HEK293 (cell line): ENCODE measurements at regions not wholly inside any gene's neighbourhood (a gene's known extent, or its start where the extent isn't known, plus 50 kb on each side); places are given as distances from the start of the nearest gene placed in this dataset.

Source experiments
- CTCF ChIA-PET: fragments of 350-600 bp; formaldehyde crosslinking; extraction: SDS; loops from one replicate; lab custom pipeline; 2021; ENCODE audit warnings: antibody characterized with exemption; lab: Yijun Ruan, JAX
- POLR2A ChIA-PET: fragments of 300-600 bp; formaldehyde crosslinking; extraction: SDS; loops from one replicate; lab custom pipeline; 2020; ENCODE audit warnings: antibody characterized with exemption, inconsistent platforms; lab: Yijun Ruan, JAX
- H3K27ac ChIP-seq: fragments of 200-500 bp; sonication (Bioruptor generic); 2 replicates; pipeline ENCODE4 v1.5.1; 2014; ENCODE audit warnings: low read depth, low read length, control low read depth, inconsistent platforms; ENCODE audit errors: extremely low read depth
- H3K36me3 ChIP-seq, 2 experiments: fragments of 200-500 bp in 1 of 2; sonication (Bioruptor generic) in 1 of 2; 1 replicate in 1 of 2; 2 replicates in 1 of 2; pipeline ENCODE4 v1.5.1; 2014 to 2017; ENCODE audit warnings: inconsistent platforms in 2 of 2, low read length in 2 of 2; ENCODE audit not compliant: control insufficient read depth in 2 of 2, insufficient read depth in 1 of 2
- H3K4me1 ChIP-seq: fragments of 200-500 bp; sonication (Bioruptor generic); 2 replicates; pipeline ENCODE4 v1.5.1; 2014; ENCODE audit warnings: mild to moderate bottlenecking, low read length, inconsistent platforms; ENCODE audit not compliant: control insufficient read depth, insufficient read depth
- H3K4me3 ChIP-seq: 2 replicates; pipeline ENCODE4 v1.5.1; 2011; ENCODE audit warnings: low read depth, mild to moderate bottlenecking, control low read depth, low read length, moderate library complexity
- H3K9me3 ChIP-seq: fragments of 200-500 bp; sonication (Bioruptor generic); 2 replicates; pipeline ENCODE4 v1.5.1; 2014; ENCODE audit warnings: low read depth, low read length, inconsistent platforms; ENCODE audit not compliant: control insufficient read depth, insufficient read depth
- GLIS1 ChIP-seq: fragments of 450-650 bp; formaldehyde crosslinking; IDR thresholded peaks from 2 replicates; pipeline ENCODE4 v1.5.1; 2016; ENCODE audit warnings: missing biosample characterization, missing genetic modification characterization
- MZF1 ChIP-seq: fragments of 450-650 bp; formaldehyde crosslinking; IDR thresholded peaks from 2 replicates; pipeline ENCODE4 v1.5.1; 2017; ENCODE audit warnings: missing biosample characterization, missing genetic modification characterization, borderline replicate concordance
- SALL2 ChIP-seq: fragments of 450-650 bp; formaldehyde crosslinking; IDR thresholded peaks from 2 replicates; pipeline ENCODE4 v1.5.0; 2017; ENCODE audit warnings: missing biosample characterization, mild to moderate bottlenecking, missing genetic modification characterization, borderline replicate concordance
- SCRT2 ChIP-seq: fragments of 450-650 bp; formaldehyde crosslinking; IDR thresholded peaks from 2 replicates; pipeline ENCODE4 v1.5.1; 2016; ENCODE audit warnings: missing biosample characterization, missing genetic modification characterization
- ZIC2 ChIP-seq: fragments of 450-650 bp; formaldehyde crosslinking; IDR thresholded peaks from 2 replicates; pipeline ENCODE4 v1.5.1; 2016; ENCODE audit warnings: missing biosample characterization, missing genetic modification characterization
- ZNF202 ChIP-seq: fragments of 450-650 bp; formaldehyde crosslinking; IDR thresholded peaks from 2 replicates; pipeline ENCODE4 v1.5.1; 2016; ENCODE audit warnings: missing biosample characterization, missing genetic modification characterization, borderline replicate concordance
- ZNF24 ChIP-seq: fragments of 450-650 bp; formaldehyde crosslinking; IDR thresholded peaks from 2 replicates; pipeline ENCODE4 v1.5.1; 2016; ENCODE audit warnings: missing biosample characterization, missing genetic modification characterization
- ZNF555 ChIP-seq: fragments of 450-650 bp; formaldehyde crosslinking; conservative IDR thresholded peaks from 2 replicates; pipeline ENCODE4 v1.5.1; 2017; ENCODE audit warnings: missing biosample characterization, mild to moderate bottlenecking, missing genetic modification characterization, inconsistent platforms
- ZNF621 ChIP-seq: fragments of 450-650 bp; formaldehyde crosslinking; IDR thresholded peaks from 2 replicates; pipeline ENCODE4 v1.5.1; 2017; ENCODE audit warnings: missing biosample characterization, missing genetic modification characterization
- ZNF747 ChIP-seq: fragments of 450-650 bp; formaldehyde crosslinking; IDR thresholded peaks from 2 replicates; pipeline ENCODE4 v1.5.1; 2016; ENCODE audit warnings: missing biosample characterization, missing genetic modification characterization
- ZNF76 ChIP-seq: fragments of 450-650 bp; formaldehyde crosslinking; IDR thresholded peaks from 2 replicates; pipeline ENCODE4; 2016; ENCODE audit warnings: low read depth, missing biosample characterization, missing genetic modification characterization, borderline replicate concordance
- ZNF785 ChIP-seq: fragments of 450-650 bp; formaldehyde crosslinking; IDR thresholded peaks from 2 replicates; pipeline ENCODE4 v1.5.1; 2016; ENCODE audit warnings: missing biosample characterization, missing genetic modification characterization
- ZSCAN16 ChIP-seq: fragments of 450-650 bp; formaldehyde crosslinking; IDR thresholded peaks from 2 replicates; pipeline ENCODE4 v1.5.1; 2016; ENCODE audit warnings: missing biosample characterization, missing genetic modification characterization
- TF ChIP-seq, protein P1 (sequence below): fragments of 450-650 bp; formaldehyde crosslinking; IDR thresholded peaks from 2 replicates; pipeline ENCODE4 v1.5.1; 2016; ENCODE audit warnings: missing biosample characterization, missing genetic modification characterization
- TF ChIP-seq, protein P2 (sequence below): fragments of 450-650 bp; formaldehyde crosslinking; conservative IDR thresholded peaks from 2 replicates; pipeline ENCODE4 v1.5.1; 2016; ENCODE audit warnings: low read depth, missing biosample characterization, missing genetic modification characterization
- TF ChIP-seq, protein P3 (sequence below): fragments of 450-650 bp; formaldehyde crosslinking; IDR thresholded peaks from 2 replicates; pipeline ENCODE4; 2016; ENCODE audit warnings: missing biosample characterization, missing genetic modification characterization

DNA sequence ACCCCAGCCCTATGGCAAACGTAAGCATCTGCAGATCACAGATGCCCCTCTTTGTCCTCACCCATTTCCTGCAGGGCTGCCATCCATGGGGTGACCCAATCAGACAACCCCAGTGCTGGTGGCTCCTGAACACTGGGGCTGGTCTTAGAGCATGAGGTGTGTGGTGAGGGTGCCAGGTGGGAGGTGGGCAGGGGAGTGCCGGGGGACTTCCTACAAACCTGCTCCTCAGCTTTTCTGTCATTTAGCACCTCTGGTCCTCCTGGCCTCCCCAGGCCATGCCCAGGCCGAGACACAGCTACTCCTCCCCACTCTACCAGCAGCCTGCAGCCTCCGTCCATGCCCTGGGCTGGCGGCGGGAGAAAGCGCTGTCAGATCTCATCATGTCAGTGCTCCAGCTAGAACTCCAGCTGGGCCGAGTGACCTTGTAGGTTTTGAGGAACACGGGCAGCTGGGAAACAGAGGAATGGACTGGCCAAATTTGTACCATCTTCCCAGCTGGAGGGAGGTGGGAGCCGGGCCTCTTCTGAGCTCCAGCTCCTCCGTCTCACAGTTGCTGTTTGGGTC is 157.7 kb upstream of the NECTIN1 start:
- no peak overlapping the region for H3K4me3 ChIP-seq
- POLR2A ChIA-PET = no interaction called here
- no peaks in the 10 kb centered on the region for H3K36me3 ChIP-seq
- CTCF ChIA-PET = interaction anchor here (0.6 kb wide), 2 partner anchors 216 to 723 kb away, joined by 3 read pairs; no protein-coding TSS in a partner anchor
- H3K4me1 ChIP-seq = no peaks in the 10 kb centered on the region; the same call in 1 of the 2 replicates
- no peak overlapping the region for H3K27ac ChIP-seq
- no peaks in the 10 kb centered on the region for H3K9me3 ChIP-seq
- TF ChIP-seq, protein P1, sequence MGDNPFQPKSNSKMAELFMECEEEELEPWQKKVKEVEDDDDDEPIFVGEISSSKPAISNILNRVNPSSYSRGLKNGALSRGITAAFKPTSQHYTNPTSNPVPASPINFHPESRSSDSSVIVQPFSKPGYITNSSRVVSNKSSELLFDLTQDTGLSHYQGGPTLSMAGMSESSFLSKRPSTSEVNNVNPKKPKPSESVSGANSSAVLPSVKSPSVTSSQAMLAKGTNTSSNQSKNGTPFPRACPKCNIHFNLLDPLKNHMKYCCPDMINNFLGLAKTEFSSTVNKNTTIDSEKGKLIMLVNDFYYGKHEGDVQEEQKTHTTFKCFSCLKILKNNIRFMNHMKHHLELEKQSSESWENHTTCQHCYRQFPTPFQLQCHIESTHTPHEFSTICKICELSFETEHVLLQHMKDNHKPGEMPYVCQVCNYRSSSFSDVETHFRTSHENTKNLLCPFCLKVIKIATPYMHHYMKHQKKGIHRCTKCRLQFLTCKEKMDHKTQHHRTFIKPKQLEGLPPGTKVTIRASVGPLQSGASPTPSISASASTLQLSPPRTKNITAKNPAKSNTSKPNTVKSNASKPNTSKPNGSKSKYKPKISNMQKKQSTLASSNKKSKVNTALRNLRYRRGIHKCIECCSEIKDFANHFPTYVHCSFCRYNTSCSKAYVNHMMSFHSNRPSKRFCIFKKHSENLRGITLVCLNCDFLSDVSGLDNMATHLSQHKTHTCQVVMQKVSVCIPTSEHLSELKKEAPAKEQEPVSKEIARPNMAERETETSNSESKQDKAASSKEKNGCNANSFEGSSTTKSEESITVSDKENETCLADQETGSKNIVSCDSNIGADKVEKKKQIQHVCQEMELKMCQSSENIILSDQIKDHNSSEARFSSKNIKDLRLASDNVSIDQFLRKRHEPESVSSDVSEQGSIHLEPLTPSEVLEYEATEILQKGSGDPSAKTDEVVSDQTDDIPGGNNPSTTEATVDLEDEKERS (tag by site-specific recombination) = no peak
- no peak for TF ChIP-seq MZF1
- no peak for TF ChIP-seq ZNF24
- TF ChIP-seq ZNF76 (tag by site-specific recombination) = no peak
- no peak for TF ChIP-seq ZSCAN16
- TF ChIP-seq, protein P2, sequence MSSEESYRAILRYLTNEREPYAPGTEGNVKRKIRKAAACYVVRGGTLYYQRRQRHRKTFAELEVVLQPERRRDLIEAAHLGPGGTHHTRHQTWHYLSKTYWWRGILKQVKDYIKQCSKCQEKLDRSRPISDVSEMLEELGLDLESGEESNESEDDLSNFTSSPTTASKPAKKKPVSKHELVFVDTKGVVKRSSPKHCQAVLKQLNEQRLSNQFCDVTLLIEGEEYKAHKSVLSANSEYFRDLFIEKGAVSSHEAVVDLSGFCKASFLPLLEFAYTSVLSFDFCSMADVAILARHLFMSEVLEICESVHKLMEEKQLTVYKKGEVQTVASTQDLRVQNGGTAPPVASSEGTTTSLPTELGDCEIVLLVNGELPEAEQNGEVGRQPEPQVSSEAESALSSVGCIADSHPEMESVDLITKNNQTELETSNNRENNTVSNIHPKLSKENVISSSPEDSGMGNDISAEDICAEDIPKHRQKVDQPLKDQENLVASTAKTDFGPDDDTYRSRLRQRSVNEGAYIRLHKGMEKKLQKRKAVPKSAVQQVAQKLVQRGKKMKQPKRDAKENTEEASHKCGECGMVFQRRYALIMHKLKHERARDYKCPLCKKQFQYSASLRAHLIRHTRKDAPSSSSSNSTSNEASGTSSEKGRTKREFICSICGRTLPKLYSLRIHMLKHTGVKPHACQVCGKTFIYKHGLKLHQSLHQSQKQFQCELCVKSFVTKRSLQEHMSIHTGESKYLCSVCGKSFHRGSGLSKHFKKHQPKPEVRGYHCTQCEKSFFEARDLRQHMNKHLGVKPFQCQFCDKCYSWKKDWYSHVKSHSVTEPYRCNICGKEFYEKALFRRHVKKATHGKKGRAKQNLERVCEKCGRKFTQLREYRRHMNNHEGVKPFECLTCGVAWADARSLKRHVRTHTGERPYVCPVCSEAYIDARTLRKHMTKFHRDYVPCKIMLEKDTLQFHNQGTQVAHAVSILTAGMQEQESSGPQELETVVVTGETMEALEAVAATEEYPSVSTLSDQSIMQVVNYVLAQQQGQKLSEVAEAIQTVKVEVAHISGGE (tag by site-specific recombination) = no peak
- no peak for TF ChIP-seq ZNF202 (tag by site-specific recombination)

DNA sequence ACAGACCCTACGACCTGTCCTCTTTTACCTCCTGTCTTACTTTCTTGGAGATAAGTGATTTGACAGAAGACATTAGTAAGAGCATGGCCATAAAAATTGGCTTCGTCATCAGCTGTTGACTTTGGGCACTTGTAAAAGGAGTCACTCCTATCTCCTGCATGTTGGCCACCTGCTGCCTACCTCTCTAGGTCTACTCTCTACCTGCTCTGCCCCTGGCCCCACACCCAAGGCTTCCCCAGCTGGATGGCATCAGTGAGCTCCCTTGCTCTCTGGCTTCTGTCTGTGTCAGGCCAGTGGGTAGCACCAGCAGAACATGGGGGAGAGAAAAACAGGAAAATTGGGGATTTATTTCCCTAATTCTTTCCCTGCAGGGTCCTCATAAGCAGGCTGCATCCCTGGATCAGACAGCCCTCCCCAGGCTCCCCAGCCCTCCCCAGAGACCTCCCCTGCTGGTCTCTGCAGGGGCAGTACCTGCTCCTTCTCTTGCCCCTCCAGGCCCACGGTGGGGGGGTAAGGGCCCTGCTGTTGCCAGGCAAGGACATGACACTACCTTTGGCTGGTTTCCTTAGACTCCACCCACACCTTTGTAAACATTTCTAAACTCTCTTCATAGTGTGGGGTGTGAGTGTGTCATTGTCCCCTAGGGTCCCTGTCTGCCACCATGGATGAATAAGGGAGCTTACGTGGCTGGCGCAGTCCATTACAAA is 157.0 kb upstream of the NECTIN1 start:
- Histone ChIP-seq H3K27ac (no peak overlapping the region), H3K4me3 (no peak overlapping the region), H3K4me1 (no peaks in the 10 kb centered on the region; the same call in 1 of the 2 replicates), H3K9me3 (no peaks in the 10 kb centered on the region), H3K36me3 (no peaks in the 10 kb centered on the region)
- ChIA-PET CTCF (interaction anchor here (0.6 kb wide), 2 partner anchors 217 to 724 kb away, joined by 3 read pairs; no protein-coding TSS in a partner anchor), POLR2A (interaction anchor here (0.6 kb wide), 1 partner anchor 1114 kb away, joined by 3 read pairs; no protein-coding TSS in a partner anchor)
- TF ChIP-seq GLIS1 (tag by site-specific recombination) (peak; percentile 94), SCRT2 (tag by site-specific recombination) (0 out of 2 replicates have a peak, but pooled peaks have one; percentile 13), ZNF555 (no peak), ZIC2 (tag by site-specific recombination) (peak; percentile 91), ZNF785 (no peak)

DNA sequence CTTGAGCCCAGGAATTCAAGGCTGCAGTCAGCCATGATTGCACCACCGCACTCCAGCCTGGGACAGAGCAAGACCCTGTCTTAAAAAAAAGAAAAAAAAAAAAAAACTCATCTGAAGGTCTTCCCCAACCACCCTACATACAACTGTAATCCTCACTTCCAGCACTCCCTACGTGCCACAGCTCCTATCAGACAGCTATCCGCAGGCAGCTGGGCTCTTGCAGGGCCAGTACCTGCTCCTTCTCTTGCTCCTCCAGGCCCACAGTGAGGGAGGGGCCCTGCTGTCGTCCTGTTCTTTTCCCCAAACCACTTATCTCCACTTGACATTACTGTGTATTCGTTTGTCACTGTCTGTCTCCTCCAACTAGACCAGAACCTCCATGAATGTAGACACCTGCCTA is 156.1 kb upstream of the NECTIN1 start:
- TF ChIP-seq ZNF747 (tag by site-specific recombination) (no peak), ZNF621 (tag by site-specific recombination) (no peak), SALL2 (tag by site-specific recombination) (no peak), ZIC2 (tag by site-specific recombination) (peak; percentile 58)
- TF ChIP-seq, protein P3, sequence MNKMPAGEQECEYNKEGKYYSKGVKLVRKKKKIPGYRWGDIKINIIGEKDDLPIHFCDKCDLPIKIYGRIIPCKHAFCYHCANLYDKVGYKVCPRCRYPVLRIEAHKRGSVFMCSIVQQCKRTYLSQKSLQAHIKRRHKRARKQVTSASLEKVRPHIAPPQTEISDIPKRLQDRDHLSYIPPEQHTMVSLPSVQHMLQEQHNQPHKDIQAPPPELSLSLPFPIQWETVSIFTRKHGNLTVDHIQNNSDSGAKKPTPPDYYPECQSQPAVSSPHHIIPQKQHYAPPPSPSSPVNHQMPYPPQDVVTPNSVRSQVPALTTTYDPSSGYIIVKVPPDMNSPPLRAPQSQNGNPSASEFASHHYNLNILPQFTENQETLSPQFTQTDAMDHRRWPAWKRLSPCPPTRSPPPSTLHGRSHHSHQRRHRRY = no peak
- no peak overlapping the region for H3K27ac ChIP-seq
- POLR2A ChIA-PET = no interaction called here
- H3K4me1 ChIP-seq = no peaks in the 10 kb centered on the region; the same call in 1 of the 2 replicates
- no peak overlapping the region for H3K4me3 ChIP-seq
- CTCF ChIA-PET = no interaction called here
- no peaks in the 10 kb centered on the region for H3K36me3 ChIP-seq
- H3K9me3 ChIP-seq = no peaks in the 10 kb centered on the region
